ENCODE measurements at regions not wholly inside any gene's neighbourhood (a gene's known extent, or its start where the extent isn't known, plus 50 kb on each side); places are given as distances from the start of the nearest gene placed in this dataset.
"Not testable (repeated sequence)": the region's sequence is repeated elsewhere in the genome, so short reads cannot be mapped to it uniquely, and the experiment has no call there.

DNA sequence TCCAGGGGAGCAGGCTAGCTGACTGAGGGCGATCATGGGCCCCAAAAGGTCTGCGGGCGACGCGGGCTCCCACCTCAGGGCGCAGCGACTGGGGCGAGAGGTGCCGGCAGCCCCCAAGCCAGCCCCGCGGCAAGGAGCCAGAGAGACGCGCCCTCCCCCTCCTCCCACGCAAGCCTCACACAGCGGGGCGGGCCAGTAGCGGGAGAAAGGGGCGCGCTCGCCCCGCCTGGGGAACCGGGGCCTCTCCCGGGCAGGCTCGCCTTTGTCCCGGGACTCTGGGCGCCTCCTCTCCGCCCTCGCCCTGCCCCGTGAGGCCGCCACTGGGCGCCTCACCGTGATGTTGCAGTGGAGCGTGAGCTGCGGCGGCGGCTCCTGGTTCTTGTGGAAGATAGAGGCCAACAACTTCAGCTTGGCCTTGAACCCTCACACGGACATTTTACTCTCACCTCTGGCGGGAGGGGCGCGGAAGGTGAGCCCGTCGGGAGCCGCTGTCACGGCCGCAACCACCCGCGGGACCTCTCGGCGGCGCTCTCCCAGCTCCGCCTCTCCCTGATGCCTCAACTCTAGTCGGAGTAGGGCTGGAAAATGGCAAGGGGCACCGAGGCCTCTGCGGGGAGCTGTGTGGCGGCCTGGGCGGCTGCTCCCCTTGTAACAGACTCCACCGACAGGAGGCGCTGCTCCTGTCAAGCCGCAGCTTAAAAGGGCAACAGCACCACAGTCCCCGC, 100.5 kb upstream of the ZSCAN2 start:
- H3K4me3 Mint-ChIP-seq; H3K27me3 Mint-ChIP-seq; H3K4me1 Mint-ChIP-seq; H3K36me3 Mint-ChIP-seq (ENCODE audit: low read depth); intact Hi-C loops (cut with micrococcal nuclease); H3K9me3 Mint-ChIP-seq; H3K27ac Mint-ChIP-seq: not testable (repeated sequence)
- DNase-seq: peak; percentile 67

DNA sequence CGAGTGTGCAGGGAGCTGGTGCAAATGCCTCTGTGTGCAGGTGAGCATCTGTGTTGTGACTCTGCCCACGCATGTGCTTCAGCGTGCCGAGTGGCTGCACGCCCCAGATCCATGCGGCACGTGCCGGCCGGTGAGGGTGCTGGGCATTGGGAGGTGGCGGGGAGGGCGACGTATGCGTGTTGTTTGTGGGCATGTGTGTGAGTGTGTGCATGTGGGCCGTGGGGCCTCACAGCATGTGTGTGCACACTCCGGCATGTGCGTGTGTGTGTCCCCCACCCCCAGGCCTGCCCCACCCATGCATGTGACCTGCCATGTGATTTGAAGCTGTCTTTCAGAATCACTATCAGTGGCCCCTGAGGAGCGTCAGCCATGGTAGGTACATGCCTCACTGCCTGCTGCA, 97.7 kb upstream of the ZSCAN2 start:
- not testable (repeated sequence) for H3K36me3 Mint-ChIP-seq (ENCODE audit: low read depth)

DNA sequence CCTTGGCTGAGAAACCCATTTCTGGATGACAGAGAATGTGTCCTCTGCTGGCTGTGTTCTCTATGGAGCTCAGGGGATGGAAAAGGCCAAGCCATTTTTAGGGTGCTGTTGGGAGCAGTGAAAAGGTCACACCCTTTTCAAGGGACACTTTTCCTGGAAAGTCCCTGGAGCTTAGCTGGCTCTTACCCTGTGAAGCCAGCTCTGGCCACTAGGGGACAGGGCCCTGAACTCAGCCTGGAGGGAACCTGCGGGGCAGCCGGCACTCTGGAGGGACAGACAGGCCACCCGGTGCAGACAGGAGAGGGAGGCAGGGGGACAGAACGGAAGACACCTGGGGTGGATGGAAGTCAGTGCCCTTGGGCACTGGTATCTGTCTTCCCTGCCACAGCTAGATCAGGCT, 95.3 kb upstream of the ZSCAN2 start:
- H3K4me1 Mint-ChIP-seq; intact Hi-C loops (cut with micrococcal nuclease); H3K27me3 Mint-ChIP-seq; H3K4me3 Mint-ChIP-seq; H3K9me3 Mint-ChIP-seq; H3K36me3 Mint-ChIP-seq (ENCODE audit: low read depth); H3K27ac Mint-ChIP-seq: not testable (repeated sequence)
- DNase-seq: peak; percentile 62

More for the DNA sequence above, 97.7 kb upstream of the ZSCAN2 start:
- H3K27ac Mint-ChIP-seq; H3K27me3 Mint-ChIP-seq; H3K4me1 Mint-ChIP-seq; H3K4me3 Mint-ChIP-seq; intact Hi-C loops (cut with micrococcal nuclease); H3K9me3 Mint-ChIP-seq; DNase-seq: not testable (repeated sequence)

DNA sequence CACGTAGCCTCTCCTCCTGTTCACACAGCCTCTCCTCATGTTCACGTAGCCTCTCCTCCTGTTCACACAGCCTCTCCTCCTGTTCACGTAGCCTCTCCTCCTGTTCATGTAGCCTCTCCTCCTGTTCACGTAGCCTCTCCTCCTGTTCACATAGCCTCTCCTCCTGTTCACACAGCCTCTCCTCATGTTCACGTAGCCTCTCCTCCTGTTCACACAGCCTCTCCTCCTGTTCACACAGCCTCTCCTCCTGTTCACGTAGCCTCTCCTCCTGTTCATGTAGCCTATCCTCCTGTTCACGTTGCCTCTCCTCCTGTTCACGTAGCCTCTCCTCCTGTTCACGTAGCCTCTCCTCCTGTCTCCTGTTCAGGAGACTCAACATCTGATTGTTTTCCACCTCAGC, 88.5 kb upstream of the ZSCAN2 start:
- DNase-seq; intact Hi-C loops (cut with micrococcal nuclease); H3K9me3 Mint-ChIP-seq; H3K36me3 Mint-ChIP-seq (ENCODE audit: low read depth); H3K4me1 Mint-ChIP-seq; H3K4me3 Mint-ChIP-seq; H3K27ac Mint-ChIP-seq; H3K27me3 Mint-ChIP-seq: not testable (repeated sequence)

DNA sequence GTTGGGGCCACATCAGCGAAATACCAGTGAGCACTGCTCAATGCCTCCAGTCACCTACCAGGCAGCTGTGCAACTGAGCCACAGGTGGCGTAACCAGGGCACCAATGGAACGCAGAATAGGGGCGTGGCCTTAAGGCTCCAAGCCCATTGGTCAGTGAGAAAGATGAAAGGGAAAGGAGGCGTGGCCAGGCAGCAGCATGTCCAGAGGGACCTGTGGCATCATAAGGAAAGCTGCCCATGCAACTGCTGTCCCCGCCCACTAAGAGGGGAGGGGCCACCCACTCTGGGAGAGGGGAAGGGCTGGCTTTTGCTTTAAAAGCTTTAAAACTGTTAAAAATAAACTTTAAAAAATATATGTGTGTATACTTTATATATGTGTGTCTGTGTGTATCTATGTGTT, 84.0 kb upstream of the ZSCAN2 start:
- H3K27me3 Mint-ChIP-seq; H3K4me1 Mint-ChIP-seq; intact Hi-C loops (cut with micrococcal nuclease); H3K36me3 Mint-ChIP-seq (ENCODE audit: low read depth); H3K9me3 Mint-ChIP-seq; H3K27ac Mint-ChIP-seq; H3K4me3 Mint-ChIP-seq: not testable (repeated sequence)
- DNase-seq: peak; percentile 52

DNA sequence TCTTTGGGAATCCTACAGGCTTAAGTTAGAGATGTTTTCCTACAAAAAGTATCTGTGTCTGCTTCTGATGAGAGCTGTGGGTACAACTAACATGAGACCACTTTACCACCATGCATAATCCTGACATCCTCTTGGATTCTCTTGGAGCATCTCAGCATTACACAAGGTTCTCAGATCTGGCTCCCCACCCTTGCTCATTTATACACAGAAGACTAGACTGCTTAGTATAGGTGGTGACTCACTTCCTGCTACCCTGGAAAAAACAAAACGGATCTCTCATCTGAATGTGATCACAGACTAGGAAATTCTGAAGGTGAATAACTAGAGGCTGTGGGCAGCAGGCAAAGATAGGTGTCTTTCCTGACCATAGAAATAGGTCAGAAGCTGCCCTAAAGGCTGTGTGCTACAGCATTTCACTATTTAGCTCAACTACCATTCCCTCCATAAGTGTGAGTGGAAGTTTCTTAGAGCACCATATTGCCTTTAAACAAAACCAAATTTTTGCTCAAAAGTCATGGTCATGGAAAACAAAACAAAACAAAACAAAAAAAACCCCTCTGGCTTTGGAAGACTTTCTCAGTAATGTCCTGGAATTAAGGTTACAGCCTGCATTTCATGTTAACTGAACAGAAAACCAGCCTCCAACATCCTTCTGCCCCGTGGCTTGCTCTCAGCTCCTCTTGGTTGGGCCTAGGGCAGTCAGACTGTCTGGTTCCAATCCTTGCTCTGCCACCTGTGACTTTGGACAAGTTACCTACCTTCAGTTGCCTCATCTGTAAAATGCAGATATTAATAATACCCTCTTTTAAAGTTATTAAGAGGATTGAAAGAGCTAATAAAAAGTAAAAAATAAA, 75.1 kb upstream of the ZSCAN2 start:
- H3K27me3 Mint-ChIP-seq; H3K4me1 Mint-ChIP-seq; H3K9me3 Mint-ChIP-seq; intact Hi-C loops (cut with micrococcal nuclease); H3K4me3 Mint-ChIP-seq; H3K36me3 Mint-ChIP-seq (ENCODE audit: low read depth): not testable (repeated sequence)
- H3K27ac Mint-ChIP-seq: peak overlapping the region; percentile 89
- DNase-seq: peak; percentile 70

DNA sequence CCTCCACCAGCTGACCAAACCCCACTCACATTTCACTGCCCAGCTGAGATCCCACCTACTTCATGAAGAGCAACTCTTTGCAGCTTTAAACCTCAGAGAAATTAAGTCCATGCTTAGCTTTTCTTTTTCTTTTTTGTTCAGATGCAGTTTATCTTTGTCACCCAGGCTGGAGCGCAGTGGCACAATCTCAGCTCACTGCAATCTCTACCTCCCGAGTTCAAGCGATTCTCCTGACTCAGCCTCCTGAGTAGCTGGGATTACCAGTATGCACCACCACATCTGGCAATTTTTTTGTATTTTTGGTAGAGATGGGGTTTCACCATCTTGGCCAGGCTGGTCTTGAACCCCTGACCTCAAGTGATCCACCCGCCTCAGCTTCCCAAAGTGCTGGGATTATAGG, 70.1 kb upstream of the ZSCAN2 start:
- intact Hi-C loops (cut with micrococcal nuclease); H3K27me3 Mint-ChIP-seq; DNase-seq; H3K4me3 Mint-ChIP-seq; H3K9me3 Mint-ChIP-seq; H3K27ac Mint-ChIP-seq; H3K36me3 Mint-ChIP-seq (ENCODE audit: low read depth): not testable (repeated sequence)
- H3K4me1 Mint-ChIP-seq: peaks cover 23% of the 10 kb centered on the region

DNA sequence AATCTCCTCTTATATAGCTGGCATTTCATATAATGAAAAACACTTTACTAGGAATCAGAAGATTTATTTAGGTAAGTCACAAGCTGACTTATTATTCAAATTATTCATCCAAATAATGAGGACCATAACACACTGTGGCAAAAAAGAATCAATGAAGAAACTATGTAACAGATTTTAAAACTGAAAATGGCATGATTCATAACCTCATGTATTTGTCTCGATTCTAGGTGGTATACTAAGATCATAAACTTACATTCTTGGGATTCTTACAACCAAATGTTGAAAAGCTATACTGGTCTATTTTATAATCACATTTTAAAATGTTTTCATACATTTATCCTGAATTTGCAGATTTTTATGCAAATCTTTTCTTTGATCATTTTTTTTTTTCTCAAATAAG, 69.6 kb upstream of the ZSCAN2 start:
- peaks cover 25% of the 10 kb centered on the region for H3K4me1 Mint-ChIP-seq
- H3K36me3 Mint-ChIP-seq (ENCODE audit: low read depth); H3K27me3 Mint-ChIP-seq; H3K9me3 Mint-ChIP-seq; H3K4me3 Mint-ChIP-seq; DNase-seq; H3K27ac Mint-ChIP-seq; intact Hi-C loops (cut with micrococcal nuclease): not testable (repeated sequence)

DNA sequence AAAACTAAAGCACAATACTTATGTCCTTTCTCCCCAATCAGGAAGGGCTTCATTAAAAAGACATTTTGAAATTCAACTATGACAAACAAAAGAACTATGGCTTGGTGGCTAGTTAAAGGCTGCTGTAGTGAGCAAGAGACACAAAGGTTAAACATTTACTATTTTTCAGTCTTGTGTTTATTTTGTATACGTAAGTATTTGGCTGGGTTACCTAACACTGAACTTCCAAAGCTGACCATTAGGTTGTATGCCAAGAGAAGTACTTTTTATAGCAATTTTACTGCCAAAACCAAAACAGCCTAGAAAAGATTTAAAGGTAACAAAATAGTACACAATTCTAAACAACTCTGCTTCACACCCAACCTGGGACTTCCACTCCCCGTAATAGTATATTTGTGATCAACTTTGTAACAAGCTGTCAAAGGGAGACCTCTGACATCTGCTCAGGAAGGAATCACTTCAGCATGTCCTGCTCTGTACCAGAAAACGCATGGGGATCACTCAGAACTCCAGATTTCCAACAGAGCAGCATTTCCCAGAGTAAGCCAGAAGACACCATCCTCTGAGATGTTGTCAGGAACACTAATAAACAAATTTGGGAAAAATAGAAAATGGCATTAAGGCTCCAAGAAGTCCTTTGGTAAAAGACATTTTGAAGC, 69.0 kb upstream of the ZSCAN2 start:
- H3K9me3 Mint-ChIP-seq; intact Hi-C loops (cut with micrococcal nuclease); H3K36me3 Mint-ChIP-seq (ENCODE audit: low read depth): not testable (repeated sequence)

DNA sequence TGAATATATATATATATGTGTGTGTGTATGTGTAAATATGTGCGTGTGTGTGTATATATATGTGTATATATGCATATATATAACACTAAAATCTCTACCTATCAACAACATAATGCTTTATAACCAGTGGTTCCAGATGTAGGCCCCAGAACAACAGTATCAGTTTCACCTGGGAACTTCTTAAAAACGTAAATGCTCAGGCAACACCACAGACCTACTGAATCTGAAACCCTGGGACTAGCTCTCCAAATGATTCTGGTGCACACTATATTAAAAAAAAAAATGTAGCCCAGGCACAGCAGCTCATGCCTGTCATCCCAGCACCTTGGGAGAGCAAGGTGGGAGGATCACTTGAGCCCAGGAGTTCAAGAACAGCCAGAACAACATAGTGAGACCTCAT, 67.1 kb upstream of the ZSCAN2 start:
- H3K27ac Mint-ChIP-seq; DNase-seq; H3K4me3 Mint-ChIP-seq; intact Hi-C loops (cut with micrococcal nuclease); H3K27me3 Mint-ChIP-seq; H3K9me3 Mint-ChIP-seq; H3K36me3 Mint-ChIP-seq (ENCODE audit: low read depth): not testable (repeated sequence)
- H3K4me1 Mint-ChIP-seq: peaks cover 23% of the 10 kb centered on the region

More for the DNA sequence above, 69.0 kb upstream of the ZSCAN2 start:
- not testable (repeated sequence) for H3K4me3 Mint-ChIP-seq, DNase-seq, H3K27ac Mint-ChIP-seq, H3K27me3 Mint-ChIP-seq
- H3K4me1 Mint-ChIP-seq: peaks cover 23% of the 10 kb centered on the region

DNA sequence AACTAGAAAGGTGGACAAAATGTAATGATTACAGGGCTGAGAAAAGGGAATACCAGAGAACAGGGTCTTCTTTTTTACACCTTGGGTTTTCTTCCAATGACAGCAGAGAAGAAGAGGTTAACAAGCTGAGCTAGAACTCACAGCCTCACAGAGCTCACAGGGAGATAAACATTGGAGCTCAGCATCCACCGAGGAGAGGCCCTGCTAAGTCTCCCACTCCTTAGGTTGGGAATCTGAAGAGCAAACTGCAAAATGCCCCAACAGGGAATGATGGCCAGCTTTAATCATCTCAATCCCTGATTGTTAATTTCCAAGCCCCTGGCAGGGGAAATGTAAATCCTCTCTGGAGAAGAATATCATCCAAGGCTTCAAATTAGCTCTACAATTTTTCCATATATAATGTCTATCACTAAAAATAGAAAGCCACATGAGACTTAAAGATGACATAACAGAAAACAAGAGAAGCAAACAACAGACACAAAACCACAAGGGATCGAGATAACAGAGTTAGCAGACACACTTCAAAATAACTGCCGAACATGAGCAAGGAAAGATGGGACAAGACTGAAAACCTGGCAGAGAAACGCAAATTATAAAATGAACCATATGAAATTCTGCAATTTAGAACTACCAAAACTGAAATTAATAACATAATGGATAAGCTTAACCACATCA, 66.1 kb upstream of the ZSCAN2 start:
- H3K9me3 Mint-ChIP-seq; H3K27me3 Mint-ChIP-seq; intact Hi-C loops (cut with micrococcal nuclease): not testable (repeated sequence)
- Mint-ChIP-seq H3K4me1 (peaks cover 21% of the 10 kb centered on the region), H3K27ac (peak overlapping the region; percentile 27), H3K4me3 (peak overlapping the region; percentile 49), H3K36me3 (ENCODE audit: low read depth) (peaks cover 13% of the 10 kb centered on the region)
- peak; percentile 56 for DNase-seq

DNA sequence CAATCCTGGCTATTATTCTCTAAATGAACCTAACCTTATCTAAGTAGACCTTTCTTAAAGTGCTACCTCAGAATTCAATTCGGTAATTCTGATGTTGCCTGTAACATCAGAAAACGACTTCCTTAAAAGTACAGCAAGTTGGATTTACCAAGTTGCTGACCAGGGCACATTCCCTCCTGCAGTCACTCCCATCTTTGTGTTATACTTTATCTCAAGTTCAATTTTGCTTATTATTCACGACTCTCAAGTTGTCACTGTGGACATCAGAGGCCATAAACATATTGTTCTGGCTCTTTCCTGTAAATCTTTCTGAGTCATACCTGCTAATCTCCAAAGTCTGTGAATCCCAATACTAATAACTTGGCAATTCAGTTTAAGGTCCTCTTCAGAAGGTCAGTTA, 64.6 kb upstream of the ZSCAN2 start:
- DNase-seq; H3K27ac Mint-ChIP-seq; H3K9me3 Mint-ChIP-seq; H3K27me3 Mint-ChIP-seq; intact Hi-C loops (cut with micrococcal nuclease); H3K4me3 Mint-ChIP-seq: not testable (repeated sequence)
- Mint-ChIP-seq H3K36me3 (ENCODE audit: low read depth) (peaks cover 13% of the 10 kb centered on the region), H3K4me1 (peaks cover 18% of the 10 kb centered on the region)

DNA sequence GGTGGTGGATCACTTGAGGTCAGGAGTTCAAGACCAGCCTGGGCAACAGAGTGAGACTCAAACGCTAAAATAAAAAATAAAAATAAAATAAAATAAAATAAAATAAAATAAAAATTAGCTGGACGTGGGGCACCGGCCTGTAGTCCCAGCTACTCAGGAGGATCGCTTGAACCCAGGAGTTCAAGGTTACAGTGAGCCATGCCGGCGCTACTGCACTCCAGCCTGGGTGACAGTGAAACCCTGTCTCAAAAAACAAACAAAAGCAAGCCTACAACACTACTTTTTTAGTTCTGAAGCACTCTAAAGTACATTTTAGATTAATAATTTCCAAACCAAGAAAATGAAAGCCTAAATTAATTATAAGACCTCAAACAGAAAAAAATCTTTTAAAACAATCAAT, 56.2 kb upstream of the ZSCAN2 start:
- H3K27me3 Mint-ChIP-seq; H3K27ac Mint-ChIP-seq; intact Hi-C loops (cut with micrococcal nuclease); H3K4me3 Mint-ChIP-seq; DNase-seq; H3K9me3 Mint-ChIP-seq: not testable (repeated sequence)
- Mint-ChIP-seq H3K4me1 (peaks cover 18% of the 10 kb centered on the region), H3K36me3 (ENCODE audit: low read depth) (peaks cover 17% of the 10 kb centered on the region)

DNA sequence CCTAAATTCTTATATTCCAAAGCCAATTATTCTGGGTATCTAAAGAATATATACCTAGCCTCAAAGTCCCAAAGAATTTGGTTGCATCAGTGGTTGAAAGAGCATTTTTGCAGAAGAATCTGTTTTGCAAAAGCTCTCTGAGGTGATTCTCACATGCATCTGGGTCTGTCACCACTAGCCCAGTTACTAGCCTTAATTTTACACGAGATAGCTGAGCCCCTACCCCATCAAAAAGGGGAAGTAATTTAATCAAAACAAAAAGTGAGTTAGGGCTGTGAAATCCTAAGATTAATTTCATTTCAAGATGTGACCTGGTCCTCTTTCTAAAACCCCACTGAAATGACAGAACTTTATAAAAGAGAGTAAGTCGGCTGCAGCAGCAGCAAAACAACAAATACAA, 53.7 kb upstream of the ZSCAN2 start:
- H3K27me3 Mint-ChIP-seq; DNase-seq; H3K9me3 Mint-ChIP-seq; H3K4me3 Mint-ChIP-seq; intact Hi-C loops (cut with micrococcal nuclease); H3K27ac Mint-ChIP-seq: not testable (repeated sequence)
- Mint-ChIP-seq H3K4me1 (peaks cover 14% of the 10 kb centered on the region), H3K36me3 (ENCODE audit: low read depth) (peaks cover 12% of the 10 kb centered on the region)

Data from activated CD4-positive, alpha-beta T cell treated with anti-CD3 and anti-CD28 coated beads, Interleukin-2, amount 10 ng/mL, durations not matched to agents 24 days and 14 days (primary cell).